ENCODE measurements at regions not wholly inside any gene's neighbourhood (a gene's known extent, or its start where the extent isn't known, plus 50 kb on each side); places are given as distances from the start of the nearest gene placed in this dataset.

GRCh38 chr1:115164484-115164883 lies 75.2 kb upstream of the TSPAN2 start:
- no CpG with 5 or more reads among the region's 1 CpG for WGBS, 2 experiments (ENCODE audit: extremely low coverage in 2 of 2, insufficient read length in 1 of 2)
- Histone ChIP-seq H2BK120ac (ENCODE audit: low read depth, low read length) (no peak overlapping the region), H3K14ac (replicated peaks; ENCODE audit: low read depth, low read length) (no peak overlapping the region), H3K36me3 (ENCODE audit: control insufficient read depth, insufficient read depth, low read length) (no peaks in the 10 kb centered on the region), H3K4me3 (ENCODE audit: insufficient read depth, low read depth, low read length) (no peak overlapping the region), H2BK5ac (ENCODE audit: low read depth, low read length, poor library complexity, severe bottlenecking) (no peak overlapping the region), H4K91ac (ENCODE audit: insufficient read depth, low read depth, low read length) (no peak overlapping the region), H3K9me3 (ENCODE audit: control insufficient read depth, insufficient read depth, low read length) (no peaks in the 10 kb centered on the region), H2BK15ac (ENCODE audit: low read depth, low read length) (no peak overlapping the region), H3K56ac (ENCODE audit: extremely low read depth, insufficient read depth, low read length) (no peak overlapping the region), H2AK5ac (ENCODE audit: low read depth, low read length) (no peak overlapping the region), H4K8ac (ENCODE audit: low read depth in 2 of 2, low read length in 2 of 2) (no peak overlapping the region), H3K4me1 (ENCODE audit: control insufficient read depth, insufficient read depth, low read length) (peaks cover 8% of the 10 kb centered on the region), H3K18ac (ENCODE audit: low read depth, low read length) (no peak overlapping the region), H3K27ac (ENCODE audit: insufficient read depth, low read length) (no peak overlapping the region), H4K5ac (ENCODE audit: low read depth, low read length) (no peak overlapping the region), H2BK20ac (ENCODE audit: low read depth, low read length) (no peak overlapping the region), H2AK9ac (replicated peaks; ENCODE audit: low read depth, low read length, poor library complexity) (no peak overlapping the region), H3K27me3 (ENCODE audit: control insufficient read depth, insufficient read depth, low read length) (no peaks in the 10 kb centered on the region), H3K4me2 (ENCODE audit: low read depth, low read length) (no peak overlapping the region), H2AFZ (replicated peaks; ENCODE audit: low read length, poor library complexity) (no peak overlapping the region), H3K9ac (ENCODE audit: low read depth, low read length) (no peak overlapping the region), H3K79me1 (ENCODE audit: low read depth in 1 of 2, low read length in 2 of 2) (no peaks in the 10 kb centered on the region), H3K9me1 (ENCODE audit: insufficient read depth, low read length) (peaks cover 9% of the 10 kb centered on the region), H3K23ac (ENCODE audit: low read depth, low read length) (no peak overlapping the region), H3K4ac (ENCODE audit: low read depth, low read length) (no peak overlapping the region), H4K20me1 (ENCODE audit: insufficient read depth, low read length) (no peaks in the 10 kb centered on the region)
- ATAC-seq (ENCODE audit: low read depth) (no peak), DNase-seq (peak; percentile 33)
- POLR2A ChIA-PET (ENCODE audit: unreplicated experiment), result no interaction called here
- BruUV-seq (replicated peaks), result no TSS peak
- intact Hi-C loops (cut with micrococcal nuclease), result no loop called here
- in situ Hi-C loops (cut with MboI; ENCODE audit: low sequenced_read_pairs), result no loop called here
- dilution Hi-C loops (cut with HindIII; ENCODE audit: low sequenced_read_pairs, unreplicated experiment), result no loop called here
- CTCF ChIA-PET, result no interaction called here
- TF ChIP-seq RCOR1 (IDR thresholded peaks at IDR 0.05; ENCODE audit: insufficient replicate concordance, low read length), result no peak
- no peak for TF ChIP-seq NFE2L2 (IDR thresholded peaks at IDR 0.05; ENCODE audit: low read depth, low read length)
- TF ChIP-seq MAFK (IDR thresholded peaks at IDR 0.05; ENCODE audit: low read depth, low read length), result no peak
